Heart left ventricle (tissue), 16 donors: ENCODE measurements at regions not wholly inside any gene's neighbourhood (a gene's known extent, or its start where the extent isn't known, plus 50 kb on each side); places are given as distances from the start of the nearest gene placed in this dataset.
"Not testable (repeated sequence)": the region's sequence is repeated elsewhere in the genome, so short reads cannot be mapped to it uniquely, and the experiment has no call there.

Source experiments
- ATAC-seq, 4 donors: fragments of 200-7000 bp; cut with Tn5 transposase; one replicate each; pipeline ENCODE4 v1.9.1; 2020 to 2022; ENCODE audit warnings: moderate library complexity in 4 of 4, mild to moderate bottlenecking in 3 of 4, moderate number of reproducible peaks in 1 of 4
- DNase-seq, 5 donors: peaks; one replicate each; pipeline ENCODE4 v3.0.0-alpha.2; 2020
- H3K27ac ChIP-seq, 12 donors: fragments of 200-600 bp; sonication (generic) in 4 of 12; one replicate each; pipeline versions ENCODE4 v1.5.0 to v1.8.0; 2016 to 2022; ENCODE audit warnings: mild to moderate bottlenecking in 2 of 12
- H3K27me3 ChIP-seq, 9 donors: fragments of 200-600 bp; sonication (generic) in 2 of 9; one replicate each; pipeline versions ENCODE4 v1.5.1 to v1.8.0; 2016 to 2022; ENCODE audit warnings: mild to moderate bottlenecking in 3 of 9
- H3K36me3 ChIP-seq, 9 donors: fragments of 200-600 bp; sonication (generic) in 2 of 9; one replicate each; pipeline versions ENCODE4 v1.5.0 to v1.8.0; 2018 to 2022; ENCODE audit warnings: mild to moderate bottlenecking in 2 of 9
- H3K4me1 ChIP-seq, 12 donors: fragments of 200-600 bp; sonication (generic) in 4 of 12; one replicate each; pipeline versions ENCODE4 v1.5.0 to v1.8.0; 2016 to 2022; ENCODE audit warnings: mild to moderate bottlenecking in 3 of 12
- H3K4me3 ChIP-seq, 12 donors: fragments of 200-600 bp; sonication (generic) in 4 of 12; one replicate each; pipeline versions ENCODE4 v1.5.0 to v1.8.0; 2017 to 2022; ENCODE audit warnings: mild to moderate bottlenecking in 9 of 12, moderate library complexity in 4 of 12
- H3K9me3 ChIP-seq, 12 donors: fragments of 200-600 bp; sonication (generic) in 4 of 12; one replicate each; pipeline versions ENCODE4 v1.5.0 to v1.8.0; 2016 to 2022; ENCODE audit warnings: mild to moderate bottlenecking in 1 of 12
- CTCF ChIP-seq, 12 donors: fragments of 200-600 bp; sonication (generic) in 4 of 12; IDR thresholded peaks; one replicate each; pipeline versions ENCODE4 v1.5.0 to v1.8.0; 2018 to 2022; ENCODE audit warnings: antibody characterized with exemption in 12 of 12, mild to moderate bottlenecking in 5 of 12
- POLR2A ChIP-seq, 2 donors: fragments of 450-650 bp; IDR thresholded peaks; one replicate each; pipeline ENCODE4 v1.6.1; 2017; ENCODE audit warnings: antibody characterized with exemption in 2 of 2, mild to moderate bottlenecking in 2 of 2, moderate library complexity in 2 of 2
- WGBS, 4 donors: extraction: QIAGEN DNeasy Blood & Tissue Kit in 2 of 4; methylation state at CpG; one replicate each; pipeline versions ENCODE4 v1.1.5 to v1.1.7; 2013 to 2018; 5-methylcytosine and 5-hydroxymethylcytosine counted together
- intact Hi-C, 10 donors: fragments of 100-400 bp; cut with DNase I; formaldehyde crosslinking; loops; one replicate each; pipeline versions ENCODE4 v1.11.1 to v1.14.2; 2022
- donor health status: ischemic (EF 13 %, LVEDD 7.1; RV severe dilation, severe dysfunction).
- donor health status: healthy with polysubstance abuse.
- donor health status: DM: no; HTN: yes; CAD: no.
- donor health status: DM: no; HTN: no; CAD: no.
- donor health status: ischemic (EF 25% LVEDD 6.9; RV normal size, moderate dysfunction).
- donor health status: ischemic (EF 25% LVEDD 5.7; RV mildly dilated, moderate dysfunction).
- donor health status: healthy.
- donor health status: DM: yes; HTN: yes; CAD: no.
- donor health status: ischemic (EF 35%, LVEDD 5.7; RV mildly dilated, moderate dysfunction).
- donor health status: nonischemic (EF 11% LVEDD 7.7; RV severe dilation, severe dysfunction).
- donor health status: DM: yes; HTN: yes; CAD: no.
- donor health status: PGD.
- donor health status: ischemic (EF 29% LVEDD 5.4; RV normal size, mild dysfunction).
- donor health status: nonischemic (EF 23%, LVEDD 6.1; RV moderate dilation, normal function).

GRCh38 chr10:63825766-63826165 is 304.6 kb downstream of the REEP3 start:
- Histone ChIP-seq H3K4me1 (no peaks in the 10 kb centered on the region), H3K4me3 (no peak overlapping the region), H3K27me3 (peaks cover 0 to 10% (median 0%) of the 10 kb centered on the region in 9 donors), H3K36me3 (no peaks in the 10 kb centered on the region), H3K9me3 (peaks cover 0 to 17% (median 0%) of the 10 kb centered on the region in 12 donors), H3K27ac (no peak overlapping the region)
- WGBS, 4 donors, result 88 to 90% (median 89%) methylated on average over 5 of the region's 5 CpGs
- DNase-seq, result no peak
- no peak for TF ChIP-seq CTCF (IDR thresholded peaks at IDR 0.05)
- TF ChIP-seq POLR2A (IDR thresholded peaks at IDR 0.05), result no peak
- intact Hi-C loops, result loop anchor here in 2 of 10 donors (10.0 kb wide), 2 partner anchors 661 to 1231 kb away; no protein-coding TSS in a partner anchor
- ATAC-seq, result no peak

- H3K4me1 ChIP-seq, DNase-seq, H3K27me3 ChIP-seq, ATAC-seq, H3K36me3 ChIP-seq, H3K27ac ChIP-seq, H3K4me3 ChIP-seq: not testable (repeated sequence)
- peaks cover 0 to 17% (median 0%) of the 10 kb centered on the region in 12 donors for H3K9me3 ChIP-seq
- 55 to 68% (median 62%) methylated on average over 3 of the region's 3 CpGs for WGBS, 4 donors
- intact Hi-C loops, result loop anchor here in 2 of 10 donors (10.0 kb wide), 2 partner anchors 662 to 1232 kb away; no protein-coding TSS in a partner anchor
These were observed 305.8 kb downstream of the REEP3 start for GRCh38 chr10:63827018-63827417.

GRCh38 chr10:63829020-63829419 is 307.8 kb downstream of the REEP3 start:
- ATAC-seq (no peak), DNase-seq (no peak)
- H3K4me1 ChIP-seq, result no peaks in the 10 kb centered on the region
- peaks cover 0 to 10% (median 0%) of the 10 kb centered on the region in 9 donors for H3K27me3 ChIP-seq
- no peaks in the 10 kb centered on the region for H3K36me3 ChIP-seq
- no peaks in the 10 kb centered on the region for H3K9me3 ChIP-seq
- intact Hi-C loops, result loop anchor here in 2 of 10 donors (10.0 kb wide), 2 partner anchors 664 to 1234 kb away; no protein-coding TSS in a partner anchor
- WGBS, 4 donors, result 74 to 79% (median 76%) methylated on average over 2 of the region's 2 CpGs
- H3K27ac ChIP-seq, result no peak overlapping the region
- TF ChIP-seq POLR2A (IDR thresholded peaks at IDR 0.05), result no peak
- H3K4me3 ChIP-seq, result no peak overlapping the region

- 52 to 57% (median 57%) methylated on average over 5 of the region's 5 CpGs for WGBS, 4 donors
- Histone ChIP-seq H3K9me3 (no peaks in the 10 kb centered on the region), H3K4me3 (no peak overlapping the region), H3K27me3 (peaks cover 0 to 10% (median 0%) of the 10 kb centered on the region in 9 donors), H3K36me3 (no peaks in the 10 kb centered on the region), H3K27ac (no peak overlapping the region), H3K4me1 (no peaks in the 10 kb centered on the region)
- intact Hi-C loops, result loop anchor here in 2 of 10 donors (10.0 kb wide), 2 partner anchors 665 to 1235 kb away; no protein-coding TSS in a partner anchor
- TF ChIP-seq POLR2A (IDR thresholded peaks at IDR 0.05), result no peak
- no peak for DNase-seq
- no peak for ATAC-seq
These were observed 308.5 kb downstream of the REEP3 start for GRCh38 chr10:63829573-63830149.

GRCh38 chr10:63832686-63833085 is 311.5 kb downstream of the REEP3 start:
- intact Hi-C loops, result no loop called here
- Histone ChIP-seq H3K27ac (no peak overlapping the region), H3K27me3 (peaks cover 0 to 10% (median 0%) of the 10 kb centered on the region in 9 donors), H3K4me3 (no peak overlapping the region), H3K4me1 (no peaks in the 10 kb centered on the region), H3K36me3 (no peaks in the 10 kb centered on the region), H3K9me3 (no peaks in the 10 kb centered on the region)
- ATAC-seq (no peak), DNase-seq (no peak)
- TF ChIP-seq CTCF (IDR thresholded peaks at IDR 0.05) (no peak), POLR2A (IDR thresholded peaks at IDR 0.05) (no peak)
